Renal pelvis (tissue), 1 donor: ENCODE measurements at regions not wholly inside any gene's neighbourhood (a gene's known extent, or its start where the extent isn't known, plus 50 kb on each side); places are given as distances from the start of the nearest gene placed in this dataset.
"Not testable (repeated sequence)": the region's sequence is repeated elsewhere in the genome, so short reads cannot be mapped to it uniquely, and the experiment has no call there.

Source experiments
- DNase-seq: peaks from one replicate; pipeline ENCODE4 v3.0.0-alpha.2; 2013

DNA sequence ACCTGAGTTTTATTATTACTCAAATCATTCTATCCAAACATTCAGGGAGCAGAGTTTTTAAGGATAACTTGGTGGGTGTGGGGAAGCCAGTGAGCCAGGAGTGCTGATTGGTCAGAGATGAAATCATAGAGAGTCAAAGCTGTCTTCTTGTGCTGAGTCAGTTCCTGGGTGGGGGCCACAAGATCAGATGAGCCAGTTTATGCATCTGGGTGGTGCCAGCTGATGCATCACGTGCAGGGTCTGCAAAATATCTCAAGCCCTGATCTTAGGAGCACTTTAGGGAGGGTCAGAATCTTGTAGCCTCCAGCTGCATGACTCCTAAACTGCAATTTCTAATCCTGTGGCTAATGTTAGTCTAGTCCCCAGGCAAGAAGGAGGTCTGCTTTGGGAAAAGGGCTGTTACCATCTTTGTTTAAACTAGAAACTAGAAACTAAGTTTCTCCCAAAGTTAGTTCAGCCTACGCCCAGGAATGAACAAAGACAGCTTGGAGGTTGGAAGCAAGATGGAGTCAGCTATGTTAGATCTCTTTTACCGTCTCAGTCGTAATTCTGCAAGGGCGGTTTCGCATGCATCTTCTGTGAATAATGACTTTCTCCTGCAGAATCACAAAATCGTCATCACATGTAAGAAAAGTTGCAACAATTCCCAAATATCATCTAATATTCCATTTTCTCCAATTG is 97.5 kb downstream of the ZNF664 start:
- not testable (repeated sequence) for DNase-seq

DNA sequence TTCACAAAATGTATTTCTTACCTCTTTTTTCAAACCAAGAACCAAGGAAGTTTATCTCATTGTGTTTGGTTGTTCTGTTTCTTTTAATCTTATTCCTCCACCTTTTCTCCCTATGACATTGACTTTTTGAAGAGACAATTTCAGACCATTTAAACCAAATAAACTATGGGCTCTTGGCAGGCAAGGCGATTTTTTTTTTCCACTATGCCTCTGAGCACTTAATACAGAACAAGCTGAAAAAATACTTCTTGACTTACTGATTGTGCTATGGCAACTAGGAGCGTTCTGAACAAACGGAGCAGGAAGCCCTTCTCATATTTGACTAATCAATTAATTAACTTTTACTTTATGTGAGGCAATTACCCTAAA is 98.0 kb downstream of the ZNF664 start:
- no peak for DNase-seq

DNA sequence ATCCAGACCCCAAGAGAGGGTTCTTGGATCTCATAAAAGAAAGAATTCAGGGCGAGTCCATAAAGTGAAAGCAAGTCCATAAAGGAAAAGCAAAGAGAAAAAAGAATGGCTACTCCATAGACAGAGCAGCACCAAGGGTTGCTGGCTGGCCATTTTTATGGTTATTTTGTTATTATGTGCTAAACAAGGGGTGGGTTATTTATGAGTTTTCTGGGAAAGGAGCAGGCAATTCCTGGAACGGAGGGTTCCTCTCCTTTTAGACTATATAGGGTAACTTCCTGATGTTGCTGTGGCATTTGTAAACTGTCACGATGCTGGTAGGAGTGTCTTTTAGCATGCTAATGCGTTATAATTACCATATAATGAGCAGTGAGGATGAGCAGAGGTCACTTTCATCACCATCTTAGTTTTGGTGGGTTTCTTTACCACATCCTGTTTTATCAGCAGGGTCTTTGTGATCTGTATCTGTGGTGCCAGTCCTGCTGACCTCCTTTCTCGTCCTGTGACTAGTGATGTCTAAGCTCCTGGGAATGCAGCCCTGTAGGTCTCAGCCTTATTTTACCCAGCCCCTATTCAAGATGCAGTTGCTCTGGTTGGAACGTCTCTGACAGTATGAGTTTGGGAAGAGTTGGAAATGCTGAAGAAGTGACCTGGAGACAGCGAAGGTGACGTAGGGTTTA is 100.5 kb downstream of the ZNF664 start:
- no peak for DNase-seq

DNA sequence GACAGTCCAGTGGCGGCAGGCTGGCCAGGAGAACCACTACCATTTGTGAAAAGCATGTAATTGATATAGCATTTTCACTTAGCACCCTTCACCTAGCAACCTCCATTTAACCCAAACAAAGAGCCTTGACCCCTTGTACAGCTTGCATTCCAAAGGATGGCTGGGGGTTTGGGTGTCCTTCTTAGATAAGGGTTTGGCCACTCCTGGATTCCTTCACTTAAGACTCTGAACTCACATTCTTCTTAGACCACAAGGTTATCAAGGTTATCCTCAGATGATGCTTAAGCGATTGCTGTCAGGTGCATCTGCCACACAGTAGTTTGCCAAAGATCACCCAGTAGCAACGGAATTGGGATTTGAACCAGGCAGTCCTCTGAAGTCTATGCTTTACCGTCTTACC is 102.8 kb downstream of the ZNF664 start:
- no peak for DNase-seq

DNA sequence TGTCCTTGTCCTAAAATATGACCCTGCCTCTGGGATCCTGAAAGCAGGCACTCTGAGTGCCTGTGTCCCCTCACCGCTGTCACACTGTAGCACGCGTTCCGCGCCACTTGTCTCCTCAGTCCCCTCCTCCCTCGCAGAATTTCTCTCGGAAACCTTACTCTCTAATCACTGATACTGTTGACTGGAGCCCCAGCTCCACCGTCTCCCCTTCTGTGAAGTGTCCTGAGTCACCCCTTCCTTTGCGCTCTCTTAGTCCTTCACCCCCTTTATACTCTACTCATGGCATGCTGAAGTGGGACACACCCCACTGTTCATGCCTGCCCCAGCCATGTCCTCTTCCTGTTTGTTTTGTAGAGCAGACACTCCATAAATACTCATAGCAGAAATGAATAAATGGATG is 104.7 kb downstream of the ZNF664 start:
- DNase-seq, result no peak

DNA sequence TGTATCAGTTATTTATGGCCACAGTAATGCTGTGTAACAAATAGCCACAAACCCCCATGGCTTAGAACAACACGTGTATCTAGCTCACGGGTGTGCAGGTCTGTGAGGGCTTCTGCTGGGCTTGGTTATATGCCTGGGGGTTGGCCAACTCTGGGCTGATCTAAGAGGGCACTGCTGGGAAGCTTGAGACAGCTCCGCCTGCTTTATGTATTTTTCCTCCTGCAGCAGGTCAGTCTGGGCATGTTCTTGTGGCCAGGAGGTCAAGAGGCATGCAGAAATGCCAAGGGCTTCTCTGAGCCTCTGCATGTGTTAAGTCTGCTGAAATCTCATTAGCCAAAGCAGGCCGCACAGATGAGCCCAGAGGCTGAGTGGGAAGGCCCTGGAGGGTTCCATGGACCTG is 105.8 kb downstream of the ZNF664 start:
- no peak for DNase-seq

DNA sequence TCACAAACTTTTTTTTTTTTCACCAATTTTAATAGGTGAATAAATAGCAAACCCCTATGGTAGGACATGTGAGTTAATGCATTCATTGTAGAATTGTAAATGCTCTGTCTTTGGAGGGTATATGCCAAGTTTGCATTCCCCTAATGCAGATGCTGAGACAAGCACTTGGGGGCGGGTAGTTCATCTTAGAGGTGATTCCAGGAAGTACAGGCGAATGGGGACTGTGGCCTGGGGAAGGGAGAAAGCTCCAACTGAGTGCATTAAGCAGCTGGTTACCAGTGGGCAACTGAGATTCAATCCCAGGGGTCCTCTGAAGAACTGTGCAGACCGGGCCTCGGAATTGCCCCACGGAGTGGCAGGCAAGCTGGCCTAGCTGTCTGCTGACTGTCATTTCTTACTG is 107.6 kb downstream of the ZNF664 start:
- no peak for DNase-seq

DNA sequence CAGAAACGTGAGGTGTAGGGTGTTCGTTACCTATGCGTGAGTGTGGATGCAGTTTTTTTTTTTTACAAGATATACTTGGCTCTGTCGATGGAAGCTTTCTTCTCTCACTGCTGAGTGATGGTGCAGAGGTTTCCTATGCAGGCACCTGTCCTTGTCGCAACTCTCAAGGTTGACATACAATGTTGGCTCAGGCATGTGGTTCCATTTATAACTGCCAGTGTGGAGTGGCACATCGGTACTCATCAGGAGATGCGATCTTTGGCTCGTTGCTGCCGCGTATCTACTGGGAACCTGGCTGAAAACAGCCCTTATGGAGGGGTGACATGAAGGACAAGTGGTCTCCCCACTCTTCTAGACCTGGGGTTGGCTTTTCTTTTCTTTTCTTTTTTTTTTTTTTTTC is 109.0 kb downstream of the ZNF664 start:
- DNase-seq, result no peak

DNA sequence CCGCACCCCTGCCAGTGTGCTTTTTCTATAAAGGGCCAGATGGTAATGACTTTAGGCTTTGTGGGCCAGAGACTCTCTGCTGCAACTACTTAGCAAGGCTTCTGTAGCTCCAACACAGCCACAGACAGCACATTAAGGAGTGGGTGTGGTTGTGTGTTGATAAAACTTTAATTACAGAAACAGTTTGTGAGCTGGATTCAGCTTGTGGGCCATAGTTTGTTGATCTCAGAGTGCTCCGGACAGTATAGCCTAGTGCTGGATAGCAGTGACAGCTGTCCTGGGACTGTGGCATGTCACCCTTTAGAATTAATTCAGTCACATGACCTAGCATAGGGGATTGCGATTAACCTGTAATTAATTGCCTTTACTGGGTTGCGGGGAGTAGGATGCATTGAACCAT is 109.7 kb downstream of the ZNF664 start:
- no peak for DNase-seq

DNA sequence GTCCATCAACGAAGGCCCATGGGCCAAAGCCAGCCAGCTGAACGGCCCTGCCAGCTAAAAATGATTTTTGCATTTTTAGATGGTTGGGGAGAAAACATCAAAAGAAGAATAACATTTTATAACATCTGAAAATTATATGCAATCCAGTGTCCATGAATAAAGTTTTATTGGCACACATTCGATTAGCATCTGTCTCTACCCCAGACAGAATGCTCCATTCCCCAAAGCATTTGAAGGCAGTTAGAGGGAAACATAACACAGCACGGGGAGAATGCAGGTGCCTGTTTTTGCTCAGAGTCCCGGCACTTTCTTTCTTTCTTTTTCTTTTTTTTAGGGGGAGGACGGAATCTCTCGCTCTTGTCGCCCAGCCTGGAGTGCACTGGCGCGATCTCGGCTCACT is 110.7 kb downstream of the ZNF664 start:
- DNase-seq, result no peak

DNA sequence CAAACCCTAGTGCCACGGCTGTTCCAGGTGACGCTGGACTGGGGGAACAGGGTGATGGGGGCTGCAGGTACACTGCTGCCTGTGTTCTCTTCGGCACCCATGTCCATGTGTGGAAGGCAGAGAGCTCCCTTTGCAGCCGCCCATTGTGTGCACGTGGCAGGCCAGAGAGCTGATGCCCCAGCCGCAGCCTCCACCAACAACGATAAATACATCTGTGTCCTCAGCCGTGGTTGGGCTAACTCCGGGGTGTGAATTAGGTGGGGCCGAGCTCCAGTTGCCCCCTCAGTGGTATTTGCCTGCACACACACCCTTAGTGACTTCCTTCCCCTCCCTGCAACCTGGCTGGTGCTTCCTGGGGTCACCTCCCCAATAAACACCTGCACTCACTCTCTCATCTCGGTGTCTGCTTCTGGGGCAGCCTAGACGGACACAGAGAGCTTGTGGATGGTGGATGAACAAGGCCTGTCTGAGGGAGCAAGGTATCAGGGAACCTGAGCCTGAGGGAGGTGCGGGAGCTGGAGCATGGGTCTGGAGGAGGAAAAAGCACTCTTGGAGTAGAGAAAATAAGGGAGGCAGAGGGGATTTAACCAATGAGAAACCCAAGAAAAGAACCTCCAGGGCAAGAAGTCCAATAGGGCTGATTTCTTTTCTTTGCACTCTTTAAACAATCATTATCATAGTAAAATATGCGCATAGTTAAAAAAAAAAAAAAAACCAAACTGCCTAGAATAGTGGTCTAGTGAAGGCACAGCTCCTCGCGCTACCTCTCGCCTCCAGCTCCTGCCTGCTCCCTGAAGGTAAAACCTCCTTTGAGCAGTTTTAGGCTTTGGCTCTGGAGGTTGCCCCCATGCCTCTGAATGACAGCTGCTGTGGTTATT is 112.6 kb downstream of the ZNF664 start:
- no peak for DNase-seq

DNA sequence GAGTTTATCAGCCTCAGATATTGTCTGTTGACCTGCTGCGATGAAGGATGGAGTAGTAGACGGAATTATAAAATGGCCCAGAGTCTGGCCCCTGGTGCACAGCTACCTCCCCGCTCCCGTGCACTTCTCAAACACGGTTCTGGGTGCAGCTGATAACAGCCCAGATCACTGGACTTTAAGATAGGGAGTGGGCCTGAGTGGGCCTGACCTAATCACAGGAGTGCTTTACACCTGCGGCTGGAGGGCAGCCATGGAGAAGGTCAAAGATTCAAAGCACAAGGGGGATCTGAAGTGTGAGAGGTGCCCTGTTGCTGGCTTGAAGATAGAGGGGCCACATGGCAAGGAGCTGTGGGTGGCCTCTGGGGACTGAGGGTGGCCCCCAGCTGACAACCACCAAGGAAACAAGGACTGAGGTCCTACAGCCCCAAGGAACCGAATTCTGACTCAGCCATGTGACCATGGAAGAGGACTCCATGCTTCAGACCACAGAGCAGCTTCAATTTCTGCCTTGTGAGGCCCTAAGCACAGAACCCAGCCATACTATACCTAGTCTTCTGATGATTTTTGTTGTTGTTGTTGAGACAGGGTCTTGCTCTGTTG is 113.4 kb downstream of the ZNF664 start:
- no peak for DNase-seq

DNA sequence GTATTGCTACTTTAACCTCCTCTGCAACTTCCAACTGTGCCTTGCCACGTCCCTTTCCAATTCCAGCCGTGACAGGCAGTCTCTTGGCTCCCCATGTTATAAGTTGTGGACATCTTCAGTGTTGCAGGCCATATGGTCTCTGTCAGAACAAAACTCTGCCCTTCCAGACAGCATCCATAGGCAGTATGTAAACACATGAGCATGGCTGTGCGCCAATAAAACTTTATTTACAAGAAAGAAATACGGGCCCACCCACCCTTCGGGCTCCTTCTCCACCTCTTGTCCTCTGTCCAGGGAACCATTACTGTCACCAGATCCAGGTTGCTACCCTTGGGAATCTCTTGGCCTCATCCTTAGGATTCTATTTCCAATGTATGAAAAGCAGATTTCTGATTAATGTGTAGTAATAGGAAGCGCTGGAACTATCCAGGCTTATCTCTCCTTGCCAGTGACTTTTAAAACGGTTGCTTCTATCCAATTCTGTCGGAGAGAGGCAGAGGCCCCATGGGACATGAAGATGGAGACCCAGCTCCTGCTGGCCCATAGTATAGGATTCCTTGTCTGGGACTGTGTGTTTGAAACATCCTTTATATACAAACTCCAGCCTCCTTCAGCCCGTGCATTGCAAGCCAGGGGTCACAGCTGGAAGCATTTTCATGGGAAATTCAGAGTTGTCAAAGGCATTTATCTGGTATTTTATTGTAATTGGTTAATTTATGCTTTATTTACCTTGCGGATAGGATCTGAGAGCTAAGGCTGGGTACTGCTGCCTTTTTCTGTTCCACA is 114.4 kb downstream of the ZNF664 start:
- DNase-seq, result no peak

DNA sequence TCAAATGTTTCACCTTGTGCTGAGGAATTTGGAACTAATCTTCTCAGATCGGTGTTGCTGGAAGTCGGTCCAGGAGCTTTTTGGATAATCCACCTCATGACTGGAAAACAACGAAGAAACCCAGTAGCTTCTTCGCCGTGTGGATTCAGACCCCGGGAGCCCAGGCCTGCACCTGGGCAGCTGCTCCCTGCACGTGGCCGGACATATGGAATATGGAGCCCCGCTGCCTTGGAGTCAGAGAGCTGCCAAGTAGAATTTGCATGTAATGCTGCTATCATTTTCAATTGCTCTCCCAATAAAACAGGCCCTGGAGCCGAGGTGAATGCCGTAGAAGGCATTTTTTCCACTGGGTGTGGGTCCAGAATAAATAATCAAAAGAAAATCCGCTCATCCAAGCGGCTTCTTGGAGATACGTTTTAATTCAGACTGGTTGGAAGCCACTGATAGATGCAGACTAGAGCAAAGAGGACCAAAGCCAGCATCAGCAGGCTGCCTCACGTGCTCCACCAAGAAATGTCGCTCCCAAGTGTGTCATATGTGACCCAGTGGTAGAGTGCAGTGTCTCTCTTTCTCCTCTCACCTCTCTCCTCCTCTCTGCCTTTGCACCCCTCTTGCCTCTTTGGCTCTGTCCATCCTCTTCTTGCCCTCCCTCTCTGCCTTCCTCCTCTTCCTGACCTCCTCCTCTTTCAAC is 115.3 kb downstream of the ZNF664 start:
- no peak for DNase-seq

DNA sequence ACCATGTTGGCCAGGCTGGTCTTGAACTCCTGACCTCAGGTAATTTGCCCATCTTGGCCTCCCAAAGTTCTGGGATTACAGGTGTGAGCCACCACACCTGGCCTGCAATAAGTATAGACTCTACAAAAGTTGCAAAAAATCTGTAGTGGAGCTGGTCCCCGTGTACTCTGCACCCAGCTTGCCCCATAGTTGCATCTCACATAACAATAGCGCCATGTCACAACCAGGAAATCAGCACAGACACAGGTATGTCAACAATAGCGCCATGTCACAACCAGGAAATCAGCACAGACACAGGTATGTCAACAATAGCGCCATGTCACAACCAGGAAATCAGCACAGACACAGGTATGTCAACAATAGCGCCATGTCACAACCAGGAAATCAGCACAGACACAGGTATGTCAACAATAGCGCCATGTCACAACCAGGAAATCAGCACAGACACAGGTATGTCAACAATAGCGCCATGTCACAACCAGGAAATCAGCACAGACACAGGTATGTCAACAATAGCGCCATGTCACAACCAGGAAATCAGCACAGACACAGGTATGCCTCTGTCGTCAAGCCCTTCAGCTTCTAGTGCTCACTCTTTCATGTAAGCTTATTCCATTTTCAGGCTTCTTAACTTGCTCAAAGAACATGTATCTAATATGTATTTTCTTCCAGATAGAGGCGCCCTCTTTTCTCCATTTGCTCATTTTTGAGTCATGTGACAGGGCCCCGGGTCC is 116.3 kb downstream of the ZNF664 start:
- DNase-seq, result not testable (repeated sequence)

DNA sequence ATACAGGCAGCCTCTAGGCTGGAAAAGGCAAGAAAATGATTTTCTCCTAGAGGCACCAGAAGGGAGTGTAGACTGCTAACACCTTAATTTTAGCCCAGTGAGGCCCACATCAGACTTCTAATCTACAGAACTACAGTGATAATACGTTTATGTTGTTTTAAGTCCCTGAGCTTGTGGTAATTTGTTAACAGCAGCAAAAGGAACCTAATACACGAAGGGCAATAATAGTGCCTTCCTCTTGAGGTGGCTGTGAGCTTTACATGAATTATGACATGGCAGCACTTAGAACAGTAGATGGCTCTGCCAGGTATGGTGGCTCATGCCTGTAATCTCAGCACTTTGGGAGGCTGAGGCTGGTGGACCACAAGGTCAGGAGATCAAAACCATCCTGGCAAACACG is 118.8 kb downstream of the ZNF664 start:
- no peak for DNase-seq

DNA sequence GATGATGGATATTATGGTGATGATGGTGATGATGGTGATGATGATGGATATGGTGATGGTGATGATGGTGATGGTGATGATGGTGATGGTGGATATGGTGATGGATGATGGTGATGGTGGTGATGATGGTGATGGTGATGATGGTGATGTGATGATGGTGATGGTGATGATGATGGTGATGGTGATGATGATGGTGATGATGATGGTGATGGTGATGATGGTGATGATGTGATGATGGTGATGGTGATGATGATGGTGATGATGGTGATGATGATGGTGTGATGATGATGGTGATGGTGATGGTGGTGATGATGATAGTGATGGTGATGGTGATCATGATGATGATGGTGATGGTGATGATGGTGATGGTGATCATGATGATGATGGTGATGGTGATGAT is 119.5 kb downstream of the ZNF664 start:
- DNase-seq, result not testable (repeated sequence)

DNA sequence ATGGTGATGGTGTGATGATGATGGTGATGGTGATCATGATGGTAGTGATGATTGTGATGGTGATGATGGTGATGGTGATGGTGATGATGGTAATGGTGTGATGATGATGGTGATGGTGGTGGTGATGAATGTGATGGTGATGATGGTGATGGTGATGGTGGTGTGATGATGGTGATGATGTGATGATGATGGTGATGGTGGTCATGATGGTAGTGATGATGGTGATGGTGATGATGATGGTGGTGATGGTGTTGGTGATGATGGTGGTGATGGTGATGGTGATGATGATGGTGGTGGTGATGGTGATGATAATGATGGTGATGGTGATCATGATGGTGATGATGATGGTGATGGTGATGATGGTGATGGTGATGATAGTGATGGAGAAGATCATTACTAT is 120.3 kb downstream of the ZNF664 start:
- no peak for DNase-seq

DNA sequence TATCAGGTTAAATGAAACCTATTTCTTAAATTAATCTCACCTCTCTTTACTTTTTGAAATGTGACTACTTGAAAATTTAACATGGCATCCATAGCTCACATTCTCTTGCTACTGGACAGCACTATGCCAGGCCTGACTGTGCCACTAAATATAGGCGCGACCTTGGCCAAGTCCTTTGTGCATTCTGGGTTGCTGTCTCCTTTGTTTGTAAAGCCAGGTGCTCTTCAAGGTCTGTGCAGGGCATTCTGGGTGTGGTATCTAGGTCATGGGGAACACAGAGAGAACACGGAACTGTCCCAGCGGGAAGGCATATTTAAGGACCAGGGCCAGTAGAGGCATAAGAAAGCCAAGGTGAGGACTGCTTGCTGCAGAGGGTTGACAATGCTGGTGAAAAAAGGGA is 121.2 kb downstream of the ZNF664 start:
- DNase-seq, result no peak

DNA sequence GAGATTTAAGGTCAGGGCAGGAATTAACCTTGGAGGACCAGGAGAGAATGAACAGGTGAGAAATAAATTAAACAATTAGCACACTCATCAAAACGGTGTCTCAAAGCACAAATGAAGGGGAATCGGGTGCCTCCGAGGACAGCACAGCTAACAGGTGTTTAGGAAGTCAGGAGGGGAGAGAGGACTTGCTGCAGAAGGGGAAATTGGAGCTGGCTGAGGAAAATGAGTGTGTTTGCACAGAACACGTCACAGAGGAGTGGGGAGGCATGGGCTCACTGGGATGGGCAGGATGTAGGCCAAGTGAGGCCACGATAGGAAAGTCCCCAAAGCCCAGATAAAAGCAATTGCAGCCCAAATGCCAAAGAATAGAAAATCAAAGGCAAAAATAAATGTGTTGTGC is 121.7 kb downstream of the ZNF664 start:
- no peak for DNase-seq
